Left colon (tissue), 2 donors: ENCODE measurements at regions not wholly inside any gene's neighbourhood (a gene's known extent, or its start where the extent isn't known, plus 50 kb on each side); places are given as distances from the start of the nearest gene placed in this dataset.

Experiments
- ATAC-seq: fragments of 200-7000 bp; cut with Tn5 transposase; one replicate; pipeline ENCODE4 v1.9.1; 2020; ENCODE audit warnings: mild to moderate bottlenecking, moderate library complexity
- DNase-seq, 2 donors: peaks; one replicate each; pipeline ENCODE4 v3.0.0-alpha.2; 2020
- intact Hi-C, 2 donors: fragments of 100-400 bp; cut with DNase I in 1 of 2; cut with micrococcal nuclease in 1 of 2; formaldehyde crosslinking; loops; one replicate each; pipeline versions ENCODE4 v1.11.2 to v1.14.0; 2022; cut with DNase I, micrococcal nuclease
- donor health status: DM: no; HTN: no; CAD: no.
- donor health status: DM: yes; HTN: yes; CAD: no.

DNA sequence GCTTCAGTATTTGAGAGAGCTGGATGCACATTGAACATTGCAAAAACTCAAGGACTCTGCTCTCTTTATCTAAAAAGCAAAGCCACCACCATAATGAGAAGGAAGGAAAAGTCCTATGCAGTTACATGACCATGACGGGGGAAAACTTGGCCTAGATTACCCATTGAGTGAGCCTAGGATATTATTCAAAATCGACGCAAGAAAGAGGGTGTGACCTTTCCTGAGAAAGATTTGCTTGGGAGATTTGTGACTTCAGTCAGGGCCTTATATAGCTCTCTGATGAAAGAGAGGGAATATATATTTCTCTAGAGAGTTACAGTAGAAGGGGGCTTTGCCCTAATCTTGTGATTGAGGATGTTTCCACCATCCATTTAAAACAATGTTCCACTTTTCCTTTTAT lies 153.0 kb upstream of the DPYD start:
- intact Hi-C loops = no loop called here
- no peak for ATAC-seq
- no peak for DNase-seq

DNA sequence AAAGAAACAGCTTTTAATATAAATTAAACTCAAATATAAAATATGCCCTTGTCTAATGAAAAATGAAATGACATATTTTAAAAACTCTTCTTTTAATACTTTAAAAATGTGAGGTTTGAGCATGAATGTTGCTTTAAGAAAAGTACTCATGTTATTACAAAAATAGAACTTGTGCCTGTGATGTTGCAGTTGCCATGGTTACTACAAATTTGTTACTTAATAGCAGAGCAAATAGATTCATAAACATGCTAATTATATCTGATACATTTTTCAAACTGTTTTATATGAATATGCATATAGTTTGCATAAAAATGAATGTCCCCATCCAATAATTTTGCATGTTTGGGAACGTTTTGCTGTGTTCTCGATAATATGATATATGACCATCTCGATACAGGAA lies 152.3 kb upstream of the DPYD start:
- no peak for DNase-seq
- intact Hi-C loops = no loop called here
- ATAC-seq = no peak

DNA sequence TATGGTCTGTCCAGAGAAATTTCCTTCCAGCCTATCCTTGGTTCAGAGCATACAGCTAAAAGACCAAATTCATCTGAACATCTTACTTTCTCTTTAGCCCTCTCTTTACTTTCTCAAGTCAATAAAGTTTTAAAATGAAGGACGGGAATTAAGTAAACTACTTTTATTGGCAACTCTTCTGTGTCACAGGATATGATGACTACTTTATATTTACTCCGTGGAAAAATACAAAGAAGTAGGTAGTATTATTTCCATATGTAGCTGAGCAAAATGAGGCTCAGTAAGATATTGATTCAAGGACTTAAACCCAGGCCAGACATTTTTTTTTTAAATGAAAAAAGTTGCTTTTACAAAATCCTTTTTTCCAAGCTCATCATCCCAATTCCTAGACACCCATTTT lies 151.2 kb upstream of the DPYD start:
- intact Hi-C loops = no loop called here
- ATAC-seq (no peak), DNase-seq (no peak)

DNA sequence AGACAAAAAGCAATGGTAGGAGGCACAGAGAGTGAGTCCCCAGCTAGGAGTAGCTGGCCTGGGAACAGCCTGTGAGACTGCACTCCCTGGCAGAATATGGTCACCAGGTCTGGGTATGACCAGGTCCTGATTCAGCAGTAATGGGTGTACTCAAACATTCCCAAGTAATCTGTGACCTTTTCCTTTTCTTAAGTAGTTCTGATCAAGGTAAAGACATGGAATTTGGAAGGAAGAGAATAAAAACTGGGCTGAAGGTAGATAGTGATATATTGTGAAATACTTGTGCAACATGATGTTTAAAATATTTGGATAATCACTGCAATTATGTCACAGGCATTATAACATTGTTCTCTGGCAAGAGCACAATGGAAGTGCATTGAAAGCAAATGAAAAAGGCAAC lies 147.2 kb upstream of the DPYD start:
- DNase-seq = no peak
- intact Hi-C loops = no loop called here
- ATAC-seq = no peak

DNA sequence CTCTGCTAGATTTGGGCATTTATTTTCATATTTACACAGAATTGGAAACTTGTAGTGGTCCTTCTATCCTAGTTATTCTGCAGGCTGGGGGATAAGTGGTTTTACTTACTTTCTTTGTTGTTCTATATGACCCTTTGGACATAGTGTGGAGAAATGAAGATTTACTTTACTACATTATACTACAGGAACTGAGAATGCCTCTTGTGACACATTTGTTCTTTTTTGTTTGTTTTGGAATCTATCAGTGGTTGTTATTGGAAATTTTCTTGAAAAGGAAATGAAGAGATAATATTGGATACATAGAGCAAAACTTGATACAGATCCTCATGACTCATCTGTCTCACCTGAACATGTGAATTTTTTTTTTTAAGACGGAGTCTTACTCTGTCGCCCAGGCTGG lies 146.1 kb upstream of the DPYD start:
- ATAC-seq = no peak
- DNase-seq = no peak
- intact Hi-C loops = no loop called here

GRCh38 chr1:98059620-98060019 lies 138.8 kb upstream of the DPYD start:
- ATAC-seq = no peak
- intact Hi-C loops = loop anchor here in 1 of 2 donors (10.0 kb wide), 1 partner anchor 1095 kb away; no protein-coding TSS in a partner anchor
- DNase-seq = no peak

- no peak for ATAC-seq
- DNase-seq = no peak
- intact Hi-C loops = loop anchor here in 1 of 2 donors (10.0 kb wide), 1 partner anchor 1094 kb away; no protein-coding TSS in a partner anchor
These were observed 137.8 kb upstream of the DPYD start for GRCh38 chr1:98058676-98059075.

DNA sequence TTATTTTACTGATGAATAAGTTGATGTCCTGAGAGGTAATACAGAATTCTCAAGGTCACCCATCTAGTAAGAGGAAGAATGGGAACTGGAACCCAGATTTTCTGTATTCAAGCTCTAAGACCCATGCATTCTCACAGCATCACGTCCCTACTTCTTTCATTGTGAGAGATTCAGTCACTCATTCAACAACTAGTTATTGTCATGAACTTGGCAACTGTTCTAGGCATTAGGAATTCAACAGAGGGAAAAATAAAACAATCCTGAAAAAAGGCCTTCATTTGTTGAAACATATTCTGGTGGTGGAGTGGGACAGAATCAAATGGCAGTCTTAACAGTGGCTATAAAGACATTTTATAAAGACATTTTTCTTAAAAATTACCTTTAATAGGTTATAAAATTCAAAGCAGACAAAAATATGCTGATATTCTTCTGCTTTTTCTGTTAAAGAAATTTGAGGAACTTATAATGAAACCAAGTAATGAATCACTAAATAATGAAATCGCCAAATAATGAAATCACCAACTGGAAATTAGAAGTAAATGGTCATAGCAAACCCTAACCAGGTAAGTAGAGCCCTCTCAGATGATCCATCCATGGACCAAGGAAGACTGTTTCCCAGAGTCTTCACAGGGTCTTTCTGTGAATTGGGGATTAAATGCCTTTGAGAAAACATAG lies 136.5 kb upstream of the DPYD start:
- intact Hi-C loops = loop anchor here in 1 of 2 donors (10.0 kb wide), 1 partner anchor 1093 kb away; no protein-coding TSS in a partner anchor
- DNase-seq (no peak), ATAC-seq (no peak)

DNA sequence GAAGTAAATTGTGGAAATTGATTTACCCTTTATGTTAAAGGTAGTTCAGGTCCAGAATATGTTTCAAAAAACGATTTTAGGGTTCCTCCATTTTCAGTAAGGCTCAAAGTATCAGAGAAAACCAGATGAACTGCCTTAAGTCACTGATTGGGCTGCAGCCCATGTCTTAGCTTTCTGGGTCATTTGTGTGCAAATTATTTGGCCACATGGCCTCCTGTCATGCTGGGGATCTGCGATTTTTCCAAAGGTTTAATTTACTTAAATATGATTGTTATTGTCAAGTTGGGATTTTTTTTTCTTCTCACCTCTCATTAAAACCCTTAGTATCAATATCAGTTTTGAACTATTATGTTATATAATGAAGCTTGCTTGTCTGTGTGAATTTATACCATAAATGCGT lies 135.9 kb upstream of the DPYD start:
- no peak for DNase-seq
- intact Hi-C loops = loop anchor here in 1 of 2 donors (10.0 kb wide), 1 partner anchor 1092 kb away; no protein-coding TSS in a partner anchor
- ATAC-seq = no peak

GRCh38 chr1:98055457-98055856 lies 134.6 kb upstream of the DPYD start:
- no peak for DNase-seq
- intact Hi-C loops = loop anchor here in 1 of 2 donors (10.0 kb wide), 1 partner anchor 1091 kb away; no protein-coding TSS in a partner anchor
- no peak for ATAC-seq

GRCh38 chr1:98054786-98055185 lies 134.0 kb upstream of the DPYD start:
- DNase-seq (no peak), ATAC-seq (no peak)
- intact Hi-C loops = loop anchor here in 1 of 2 donors (10.0 kb wide), 1 partner anchor 1090 kb away; no protein-coding TSS in a partner anchor

DNA sequence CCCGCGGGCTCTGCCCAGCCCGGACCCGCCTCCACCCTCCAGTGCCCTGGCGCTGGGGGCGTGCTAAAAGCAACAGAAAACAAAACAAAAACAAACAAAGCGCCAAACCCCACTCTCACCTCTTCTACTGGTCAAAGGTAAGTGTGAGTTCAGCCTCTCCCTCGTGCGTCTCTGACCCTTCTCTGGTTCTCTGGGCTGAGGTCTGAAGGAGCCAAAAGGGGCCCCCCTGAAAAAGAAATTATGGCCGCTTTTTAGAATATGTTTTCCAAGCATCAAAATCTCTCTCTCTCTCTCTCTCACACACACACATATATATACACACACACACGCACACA lies 133.5 kb upstream of the DPYD start:
- ATAC-seq (no peak), DNase-seq (no peak)
- intact Hi-C loops = loop anchor here in 1 of 2 donors (10.0 kb wide), 1 partner anchor 1090 kb away; no protein-coding TSS in a partner anchor

DNA sequence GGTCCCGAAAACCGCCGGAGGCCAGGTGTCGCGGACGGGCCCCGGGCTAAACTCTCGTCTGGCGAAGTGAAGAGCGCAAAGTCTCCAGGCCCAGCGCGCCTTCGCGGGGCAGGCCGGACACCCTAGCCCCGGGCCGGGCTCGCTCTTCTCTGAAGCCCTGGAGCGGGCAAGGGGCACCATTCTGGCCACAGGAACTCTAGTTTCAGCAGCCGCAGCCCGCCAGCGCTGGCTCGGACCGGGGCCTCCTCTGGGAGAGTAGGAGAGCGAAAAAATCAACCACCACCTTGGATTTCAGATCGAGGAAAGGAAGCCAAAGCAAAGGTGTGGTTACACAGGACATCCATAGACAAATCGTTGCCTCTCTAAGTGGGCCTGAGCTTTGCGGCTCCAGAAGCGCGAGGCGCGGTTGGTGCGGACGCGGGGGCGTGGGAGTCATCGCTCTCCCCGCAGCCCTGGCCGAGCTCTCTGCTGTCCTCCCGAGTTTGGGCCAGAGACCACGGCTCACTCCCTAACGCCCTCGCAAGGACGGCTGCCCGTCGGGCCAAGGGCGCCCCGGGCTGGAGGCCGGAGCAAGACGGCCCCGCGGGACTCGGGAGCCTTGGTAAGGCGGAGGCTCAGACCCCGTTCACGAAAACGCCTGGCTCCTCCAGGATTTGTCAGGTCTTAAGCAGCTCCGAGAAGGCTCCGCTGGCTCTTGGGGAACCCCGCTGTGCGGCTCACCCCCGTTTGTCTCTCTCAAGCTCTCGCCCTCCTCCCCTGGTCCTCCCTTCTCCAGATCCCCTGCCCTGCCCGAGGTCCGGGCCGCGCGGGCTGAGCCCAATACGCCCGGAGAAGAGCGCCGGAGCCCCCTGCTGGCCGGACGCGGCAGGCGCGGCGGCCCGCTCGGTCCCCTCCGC lies 132.9 kb upstream of the DPYD start:
- DNase-seq = peak in 1 of 2 donors; percentile 51
- peak; percentile 97 for ATAC-seq
- intact Hi-C loops = loop anchor here in 1 of 2 donors (10.0 kb wide), 1 partner anchor 1089 kb away; no protein-coding TSS in a partner anchor

GRCh38 chr1:98051065-98051675 lies 130.3 kb upstream of the DPYD start:
- intact Hi-C loops = loop anchor here in 1 of 2 donors (10.0 kb wide), 1 partner anchor 1086 kb away; no protein-coding TSS in a partner anchor
- ATAC-seq (peak; percentile 46), DNase-seq (peak; percentile 26 to 63)

DNA sequence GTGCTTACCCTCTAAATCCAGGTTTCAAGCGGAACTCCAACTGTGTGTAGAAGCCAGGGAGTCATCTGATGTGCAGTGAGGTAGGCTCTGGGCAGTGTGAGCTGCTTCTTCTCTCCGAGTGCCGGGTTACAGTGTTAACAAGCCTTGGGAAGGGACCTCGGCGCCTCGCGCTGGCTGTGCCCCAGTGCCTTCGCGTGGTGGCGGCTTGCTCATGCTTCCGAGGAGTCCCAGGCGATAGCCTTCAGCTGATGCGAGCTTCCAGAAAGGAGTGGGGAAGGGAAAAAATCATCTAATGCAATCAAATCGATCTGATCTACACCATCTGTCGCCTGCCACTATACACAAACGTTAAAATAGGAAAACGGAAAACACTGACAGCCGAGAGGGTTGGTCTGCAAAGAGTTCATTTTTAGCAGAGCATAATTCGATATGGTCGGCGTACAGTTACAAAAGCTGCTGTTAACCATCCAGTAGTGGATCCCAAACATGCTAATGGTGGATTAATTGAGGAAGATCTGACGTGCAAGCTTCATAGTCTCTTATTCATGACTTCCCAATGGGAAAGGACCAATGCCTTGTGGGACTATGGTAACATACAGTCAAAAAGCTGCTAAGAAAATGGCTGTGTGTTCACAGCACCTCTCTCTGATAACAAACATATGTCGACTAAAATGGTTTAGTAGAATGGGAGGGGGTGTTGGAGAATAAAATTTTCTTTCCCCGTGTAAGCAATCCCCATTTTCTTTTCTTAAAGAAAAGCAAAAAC lies 128.7 kb upstream of the DPYD start:
- no peak for DNase-seq
- intact Hi-C loops = loop anchor here in 1 of 2 donors (10.0 kb wide), 1 partner anchor 1085 kb away; no protein-coding TSS in a partner anchor
- ATAC-seq = no peak

GRCh38 chr1:98048751-98049325 lies 128.0 kb upstream of the DPYD start:
- intact Hi-C loops = no loop called here
- DNase-seq (no peak), ATAC-seq (no peak)

GRCh38 chr1:98048244-98048643 lies 127.4 kb upstream of the DPYD start:
- intact Hi-C loops = no loop called here
- ATAC-seq (peak; percentile 86), DNase-seq (peak; percentile 60 to 77)

- DNase-seq = no peak
- no peak for ATAC-seq
- intact Hi-C loops = no loop called here
These were observed 126.3 kb upstream of the DPYD start for GRCh38 chr1:98047171-98047570.
